GM06990 (cell line): ENCODE measurements at regions not wholly inside any gene's neighbourhood (a gene's known extent, or its start where the extent isn't known, plus 50 kb on each side); places are given as distances from the start of the nearest gene placed in this dataset.

ENCODE experiments used
- DNase-seq: peaks from one replicate; pipeline ENCODE4 v3.0.0-alpha.2; 2011; ENCODE audit not compliant: insufficient read length; ENCODE audit errors: extremely low read depth
- H3K27me3 ChIP-seq: replicated peaks from 2 replicates; pipeline ENCODE4 v1.6.0; 2011; ENCODE audit warnings: low read length; ENCODE audit not compliant: control insufficient read depth, insufficient read depth
- H3K36me3 ChIP-seq: 2 replicates; pipeline ENCODE4 v1.5.1; 2011; ENCODE audit warnings: low read length; ENCODE audit not compliant: control insufficient read depth, insufficient read depth
- H3K4me3 ChIP-seq: replicated peaks from 2 replicates; pipeline ENCODE4 v1.5.1; 2011; ENCODE audit warnings: low read depth, mild to moderate bottlenecking, control low read depth, low read length
- CTCF ChIP-seq: IDR thresholded peaks from 2 replicates; pipeline ENCODE4 v1.5.1; 2011; ENCODE audit warnings: low read length, control low read depth, mild to moderate bottlenecking, inconsistent platforms; ENCODE audit not compliant: insufficient read depth, poor library complexity, severe bottlenecking

- Histone ChIP-seq H3K27me3 (no peaks in the 10 kb centered on the region), H3K4me3 (no peak overlapping the region), H3K36me3 (no peaks in the 10 kb centered on the region)
- no peak for TF ChIP-seq CTCF
- DNase-seq: no peak
These were observed 897.7 kb downstream of the RAB28 start for GRCh38 chr4:12586242-12587006.

DNA sequence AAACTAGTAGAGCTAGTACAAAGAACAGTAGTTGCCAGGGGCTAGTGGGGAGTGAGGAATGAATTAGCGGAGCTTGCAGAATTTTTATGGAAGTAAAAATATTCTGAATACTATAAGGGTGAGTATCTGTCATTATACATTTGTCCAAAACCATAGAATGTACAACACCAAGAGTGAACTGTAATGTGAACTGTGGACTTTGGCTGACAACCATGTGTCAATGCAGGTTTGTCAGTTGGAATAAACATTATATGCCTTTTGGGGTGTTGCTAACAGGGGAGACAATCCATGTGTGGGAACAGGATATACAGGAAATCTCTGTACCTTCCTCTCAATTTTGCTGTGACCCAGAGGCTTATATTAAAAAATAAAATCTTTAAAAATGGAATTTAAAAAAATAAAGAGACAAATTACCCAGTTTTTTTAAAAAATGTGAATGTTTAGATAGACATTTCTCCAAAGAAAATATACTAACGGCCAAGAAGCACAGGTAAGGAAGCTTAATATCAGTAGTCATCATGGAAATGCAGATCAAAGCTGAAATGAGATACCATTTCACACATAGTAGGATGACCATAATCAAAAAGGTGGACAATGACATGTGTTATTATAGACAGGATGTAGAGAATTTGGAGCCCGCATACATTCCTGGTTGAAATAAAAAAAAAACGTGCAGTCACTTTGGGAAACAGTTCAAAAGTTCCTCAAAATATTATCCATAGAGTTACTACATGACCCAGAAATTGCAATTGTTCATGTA lies 899.8 kb downstream of the RAB28 start:
- H3K36me3 ChIP-seq: no peaks in the 10 kb centered on the region
- no peak for DNase-seq
- H3K27me3 ChIP-seq: no peaks in the 10 kb centered on the region
- H3K4me3 ChIP-seq: no peak overlapping the region
- TF ChIP-seq CTCF: no peak

GRCh38 chr4:12583275-12583674 lies 900.9 kb downstream of the RAB28 start:
- TF ChIP-seq CTCF: no peak
- H3K36me3 ChIP-seq: no peaks in the 10 kb centered on the region
- no peaks in the 10 kb centered on the region for H3K27me3 ChIP-seq
- H3K4me3 ChIP-seq: no peak overlapping the region
- no peak for DNase-seq

DNA sequence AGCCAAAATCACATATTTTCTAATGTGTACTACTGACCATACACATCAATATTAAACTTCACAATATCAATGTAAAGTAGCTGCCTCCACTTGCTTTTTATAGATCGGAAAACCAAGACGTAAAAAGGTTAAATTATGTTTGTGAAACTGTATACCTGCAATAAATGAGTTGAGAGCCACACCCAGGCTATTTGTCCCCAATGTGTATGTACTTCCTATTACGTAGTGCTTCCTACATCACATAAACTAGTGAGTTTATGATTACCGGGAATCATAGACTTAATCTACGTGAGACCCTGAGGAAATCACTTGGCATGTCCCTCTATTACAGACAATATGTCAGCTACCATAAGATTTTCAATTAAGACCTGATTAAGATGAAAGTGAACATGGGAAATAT lies 903.4 kb downstream of the RAB28 start:
- no peaks in the 10 kb centered on the region for H3K36me3 ChIP-seq
- H3K27me3 ChIP-seq: no peaks in the 10 kb centered on the region
- no peak for DNase-seq
- H3K4me3 ChIP-seq: no peak overlapping the region
- TF ChIP-seq CTCF: no peak

- no peaks in the 10 kb centered on the region for H3K27me3 ChIP-seq
- H3K36me3 ChIP-seq: no peaks in the 10 kb centered on the region
- TF ChIP-seq CTCF: no peak
- no peak for DNase-seq
- no peak overlapping the region for H3K4me3 ChIP-seq
These were observed 905.0 kb downstream of the RAB28 start for GRCh38 chr4:12579172-12579571.
